AG09319 (cell line): ENCODE measurements at regions not wholly inside any gene's neighbourhood (a gene's known extent, or its start where the extent isn't known, plus 50 kb on each side); places are given as distances from the start of the nearest gene placed in this dataset.

Source experiments
- DNase-seq: peaks from one replicate; pipeline ENCODE4 v3.0.0-alpha.2; 2010; ENCODE audit warnings: low read depth; ENCODE audit errors: extremely low read depth
- CTCF ChIP-seq: IDR thresholded peaks from 2 replicates; pipeline ENCODE4 v1.5.1; 2011; ENCODE audit warnings: low read depth, mild to moderate bottlenecking, inconsistent platforms, low read length, moderate library complexity

- no peak for DNase-seq
- TF ChIP-seq CTCF, result no peak
Measured at GRCh38 chr6:159099961-159100360, 55.2 kb upstream of the TAGAP start.

GRCh38 chr6:159099276-159099675 lies 54.5 kb upstream of the TAGAP start:
- no peak for TF ChIP-seq CTCF
- no peak for DNase-seq

- no peak for DNase-seq
- TF ChIP-seq CTCF, result no peak
Measured at GRCh38 chr6:159098636-159099106, 53.9 kb upstream of the TAGAP start.

- no peak for TF ChIP-seq CTCF
- no peak for DNase-seq
Measured at GRCh38 chr6:159097256-159097655, 52.5 kb upstream of the TAGAP start.

GRCh38 chr6:159095616-159096015 lies 50.8 kb upstream of the TAGAP start:
- TF ChIP-seq CTCF, result no peak

GRCh38 chr6:159094444-159095252 lies 49.9 kb upstream of the TAGAP start:
- no peak for TF ChIP-seq CTCF
- no peak for DNase-seq

More at GRCh38 chr6:159095616-159096015, 50.8 kb upstream of the TAGAP start:
- DNase-seq, result no peak
